ENCODE measurements at regions not wholly inside any gene's neighbourhood (a gene's known extent, or its start where the extent isn't known, plus 50 kb on each side); places are given as distances from the start of the nearest gene placed in this dataset.

DNA sequence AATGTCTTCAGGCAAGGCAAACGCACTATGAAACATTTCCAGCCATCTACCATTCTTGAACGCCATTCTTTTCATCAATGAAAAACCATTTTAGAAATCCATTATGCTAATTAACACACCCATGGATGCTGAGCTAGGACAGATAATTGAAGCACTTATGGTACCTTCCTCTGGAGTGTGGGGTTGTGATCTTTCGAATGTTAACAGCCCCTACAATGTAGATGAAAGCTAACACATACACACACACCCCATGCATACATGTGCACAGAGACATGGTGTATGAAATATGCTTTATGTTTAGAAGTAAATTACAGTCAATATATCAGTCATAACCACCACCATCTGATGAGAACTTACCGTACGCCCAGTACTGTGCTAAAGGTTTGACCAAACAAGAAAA, 189.1 kb downstream of the SHQ1 start:
- no peak for TF ChIP-seq EZH2 (IDR thresholded peaks at IDR 0.05; ENCODE audit: low read depth)
- TF ChIP-seq, protein P1, sequence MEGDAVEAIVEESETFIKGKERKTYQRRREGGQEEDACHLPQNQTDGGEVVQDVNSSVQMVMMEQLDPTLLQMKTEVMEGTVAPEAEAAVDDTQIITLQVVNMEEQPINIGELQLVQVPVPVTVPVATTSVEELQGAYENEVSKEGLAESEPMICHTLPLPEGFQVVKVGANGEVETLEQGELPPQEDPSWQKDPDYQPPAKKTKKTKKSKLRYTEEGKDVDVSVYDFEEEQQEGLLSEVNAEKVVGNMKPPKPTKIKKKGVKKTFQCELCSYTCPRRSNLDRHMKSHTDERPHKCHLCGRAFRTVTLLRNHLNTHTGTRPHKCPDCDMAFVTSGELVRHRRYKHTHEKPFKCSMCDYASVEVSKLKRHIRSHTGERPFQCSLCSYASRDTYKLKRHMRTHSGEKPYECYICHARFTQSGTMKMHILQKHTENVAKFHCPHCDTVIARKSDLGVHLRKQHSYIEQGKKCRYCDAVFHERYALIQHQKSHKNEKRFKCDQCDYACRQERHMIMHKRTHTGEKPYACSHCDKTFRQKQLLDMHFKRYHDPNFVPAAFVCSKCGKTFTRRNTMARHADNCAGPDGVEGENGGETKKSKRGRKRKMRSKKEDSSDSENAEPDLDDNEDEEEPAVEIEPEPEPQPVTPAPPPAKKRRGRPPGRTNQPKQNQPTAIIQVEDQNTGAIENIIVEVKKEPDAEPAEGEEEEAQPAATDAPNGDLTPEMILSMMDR (conservative IDR thresholded peaks at IDR 0.05), result no peak
